ENCODE measurements at regions not wholly inside any gene's neighbourhood (a gene's known extent, or its start where the extent isn't known, plus 50 kb on each side); places are given as distances from the start of the nearest gene placed in this dataset.

DNA sequence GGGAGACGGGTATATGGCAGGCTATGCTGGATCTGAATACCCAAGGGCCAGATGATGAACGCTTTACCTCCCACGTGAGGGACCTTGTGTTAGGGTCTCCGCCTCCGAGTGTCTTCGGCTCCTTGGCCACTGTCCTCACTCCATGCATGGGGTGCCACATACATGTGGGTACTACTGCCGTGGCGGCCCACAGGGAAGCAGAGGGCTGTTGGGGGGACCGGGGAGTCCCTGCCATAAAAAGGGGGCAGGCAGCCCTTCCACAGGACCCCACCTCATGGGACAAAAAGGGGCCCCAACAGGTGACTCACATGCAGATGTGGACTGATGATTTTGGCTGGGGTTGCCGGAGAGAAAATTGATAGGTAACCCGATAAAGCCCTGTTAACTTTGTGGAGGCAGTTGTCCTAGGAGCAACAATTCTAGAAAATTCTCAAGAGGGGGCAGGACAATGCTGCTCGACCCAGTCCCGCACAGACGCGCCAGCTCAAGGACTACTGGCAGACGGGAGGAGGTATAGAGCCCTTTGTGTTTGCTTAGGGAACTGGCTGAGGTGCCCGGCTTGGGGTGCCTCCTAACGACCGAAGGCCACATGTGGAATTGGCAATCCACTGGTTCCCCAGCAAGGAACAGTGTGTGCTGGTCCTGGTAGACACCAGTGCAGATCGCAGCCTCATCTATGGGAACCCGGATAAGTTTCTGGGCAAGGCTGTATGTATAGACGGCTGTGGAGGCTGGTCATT, 695.7 kb upstream of the AGA start:
- no TSS peak for BruUV-seq (replicated peaks)
- no peaks in the 10 kb centered on the region for H3K4me1 ChIP-seq (ENCODE audit: insufficient read depth, low read length, poor library complexity, severe bottlenecking)
- no peaks in the 10 kb centered on the region for H3K36me3 ChIP-seq (ENCODE audit: insufficient read depth, low read length, poor library complexity, severe bottlenecking)
- H3K9me3 ChIP-seq (ENCODE audit: low read depth, low read length, poor library complexity, severe bottlenecking) = no peaks in the 10 kb centered on the region
- no peak for TF ChIP-seq EZH2 (IDR thresholded peaks at IDR 0.05; ENCODE audit: borderline replicate concordance, low read depth, low read length, poor library complexity, severe bottlenecking)
- H3K27me3 ChIP-seq (replicated peaks; ENCODE audit: insufficient read depth, low read depth, low read length, poor library complexity) = no peaks in the 10 kb centered on the region
- intact Hi-C loops (cut with micrococcal nuclease; ENCODE audit: unreplicated experiment) = no loop called here
- no peak overlapping the region for H3K4me3 ChIP-seq (ENCODE audit: low read depth, low read length, poor library complexity, severe bottlenecking)
- ChIA-PET POLR2A (ENCODE audit: low non-redundant PET) (no interaction called here), CTCF (no interaction called here)
- DNase-seq (ENCODE audit: low spot score) = no peak
- no peak overlapping the region for H3K27ac ChIP-seq (ENCODE audit: low read depth, low read length, poor library complexity, severe bottlenecking)

DNA sequence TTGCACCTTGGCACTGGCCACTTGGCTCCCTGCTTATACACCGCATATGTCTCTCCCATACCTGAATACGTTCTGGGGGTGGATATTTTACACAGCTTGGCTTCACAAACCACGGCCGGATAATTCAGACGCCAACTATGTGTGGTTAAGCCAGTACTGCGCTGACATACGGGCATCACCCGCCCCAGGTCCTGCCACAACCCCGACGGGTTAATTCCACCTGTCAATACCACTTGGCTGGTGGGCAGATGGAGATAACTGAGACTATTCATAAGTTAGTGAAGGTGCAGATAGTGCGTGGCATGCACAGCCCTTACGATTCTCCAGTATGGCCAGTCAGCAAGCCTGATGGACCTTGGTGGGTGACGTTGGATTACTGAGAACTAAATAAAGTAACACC, 696.3 kb upstream of the AGA start:
- Histone ChIP-seq H3K27ac (ENCODE audit: low read depth, low read length, poor library complexity, severe bottlenecking) (no peak overlapping the region), H3K9me3 (ENCODE audit: low read depth, low read length, poor library complexity, severe bottlenecking) (no peaks in the 10 kb centered on the region), H3K36me3 (ENCODE audit: insufficient read depth, low read length, poor library complexity, severe bottlenecking) (no peaks in the 10 kb centered on the region), H3K4me3 (ENCODE audit: low read depth, low read length, poor library complexity, severe bottlenecking) (no peak overlapping the region), H3K27me3 (replicated peaks; ENCODE audit: insufficient read depth, low read depth, low read length, poor library complexity) (no peaks in the 10 kb centered on the region), H3K4me1 (ENCODE audit: insufficient read depth, low read length, poor library complexity, severe bottlenecking) (no peaks in the 10 kb centered on the region)
- no TSS peak for BruUV-seq (replicated peaks)
- DNase-seq (ENCODE audit: low spot score) = no peak
- intact Hi-C loops (cut with micrococcal nuclease; ENCODE audit: unreplicated experiment) = no loop called here
- ChIA-PET CTCF (no interaction called here), POLR2A (ENCODE audit: low non-redundant PET) (no interaction called here)
- TF ChIP-seq, protein P1, sequence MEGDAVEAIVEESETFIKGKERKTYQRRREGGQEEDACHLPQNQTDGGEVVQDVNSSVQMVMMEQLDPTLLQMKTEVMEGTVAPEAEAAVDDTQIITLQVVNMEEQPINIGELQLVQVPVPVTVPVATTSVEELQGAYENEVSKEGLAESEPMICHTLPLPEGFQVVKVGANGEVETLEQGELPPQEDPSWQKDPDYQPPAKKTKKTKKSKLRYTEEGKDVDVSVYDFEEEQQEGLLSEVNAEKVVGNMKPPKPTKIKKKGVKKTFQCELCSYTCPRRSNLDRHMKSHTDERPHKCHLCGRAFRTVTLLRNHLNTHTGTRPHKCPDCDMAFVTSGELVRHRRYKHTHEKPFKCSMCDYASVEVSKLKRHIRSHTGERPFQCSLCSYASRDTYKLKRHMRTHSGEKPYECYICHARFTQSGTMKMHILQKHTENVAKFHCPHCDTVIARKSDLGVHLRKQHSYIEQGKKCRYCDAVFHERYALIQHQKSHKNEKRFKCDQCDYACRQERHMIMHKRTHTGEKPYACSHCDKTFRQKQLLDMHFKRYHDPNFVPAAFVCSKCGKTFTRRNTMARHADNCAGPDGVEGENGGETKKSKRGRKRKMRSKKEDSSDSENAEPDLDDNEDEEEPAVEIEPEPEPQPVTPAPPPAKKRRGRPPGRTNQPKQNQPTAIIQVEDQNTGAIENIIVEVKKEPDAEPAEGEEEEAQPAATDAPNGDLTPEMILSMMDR (conservative IDR thresholded peaks at IDR 0.05; ENCODE audit: low read depth, low read length) = no peak
- no peak for TF ChIP-seq EZH2 (IDR thresholded peaks at IDR 0.05; ENCODE audit: borderline replicate concordance, low read depth, low read length, poor library complexity, severe bottlenecking)

DNA sequence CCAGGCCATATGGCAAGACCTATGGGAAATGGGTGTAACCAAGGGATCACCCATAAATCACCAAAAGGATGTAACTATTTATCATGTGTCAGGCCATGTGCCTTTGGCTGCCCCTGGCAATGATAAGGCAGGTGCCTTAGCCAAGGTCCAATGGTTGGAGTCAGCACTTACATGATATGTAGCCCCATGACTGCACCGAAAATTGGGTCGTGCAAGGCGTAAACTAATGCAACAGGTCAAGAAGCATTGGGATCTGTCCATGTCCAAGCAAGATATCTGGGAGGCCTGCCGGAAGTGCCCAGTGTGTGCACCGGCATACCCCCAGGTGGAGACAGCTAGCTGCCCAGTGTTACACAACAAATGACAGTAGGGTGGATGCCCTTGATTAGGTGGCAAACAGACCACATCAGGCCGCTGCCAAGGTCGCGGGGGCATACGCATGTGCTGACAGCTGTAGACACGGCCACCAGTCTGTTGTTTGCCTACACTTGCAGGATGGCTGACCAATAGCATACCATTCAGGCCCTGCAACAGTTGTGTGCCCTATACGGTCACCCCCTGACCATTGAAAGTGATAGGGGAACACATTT, 698.2 kb upstream of the AGA start:
- Histone ChIP-seq H3K27ac (ENCODE audit: low read depth, low read length, poor library complexity, severe bottlenecking) (no peak overlapping the region), H3K4me1 (ENCODE audit: insufficient read depth, low read length, poor library complexity, severe bottlenecking) (no peaks in the 10 kb centered on the region), H3K4me3 (ENCODE audit: low read depth, low read length, poor library complexity, severe bottlenecking) (no peak overlapping the region), H3K9me3 (ENCODE audit: low read depth, low read length, poor library complexity, severe bottlenecking) (no peaks in the 10 kb centered on the region), H3K27me3 (replicated peaks; ENCODE audit: insufficient read depth, low read depth, low read length, poor library complexity) (no peaks in the 10 kb centered on the region), H3K36me3 (ENCODE audit: insufficient read depth, low read length, poor library complexity, severe bottlenecking) (no peaks in the 10 kb centered on the region)
- TF ChIP-seq EZH2 (IDR thresholded peaks at IDR 0.05; ENCODE audit: borderline replicate concordance, low read depth, low read length, poor library complexity, severe bottlenecking) = no peak
- TF ChIP-seq, protein P1 (conservative IDR thresholded peaks at IDR 0.05; ENCODE audit: low read depth, low read length) = no peak
- ChIA-PET CTCF (no interaction called here), POLR2A (ENCODE audit: low non-redundant PET) (no interaction called here)
- DNase-seq (ENCODE audit: low spot score) = no peak
- intact Hi-C loops (cut with micrococcal nuclease; ENCODE audit: unreplicated experiment) = no loop called here
- no TSS peak for BruUV-seq (replicated peaks)

DNA sequence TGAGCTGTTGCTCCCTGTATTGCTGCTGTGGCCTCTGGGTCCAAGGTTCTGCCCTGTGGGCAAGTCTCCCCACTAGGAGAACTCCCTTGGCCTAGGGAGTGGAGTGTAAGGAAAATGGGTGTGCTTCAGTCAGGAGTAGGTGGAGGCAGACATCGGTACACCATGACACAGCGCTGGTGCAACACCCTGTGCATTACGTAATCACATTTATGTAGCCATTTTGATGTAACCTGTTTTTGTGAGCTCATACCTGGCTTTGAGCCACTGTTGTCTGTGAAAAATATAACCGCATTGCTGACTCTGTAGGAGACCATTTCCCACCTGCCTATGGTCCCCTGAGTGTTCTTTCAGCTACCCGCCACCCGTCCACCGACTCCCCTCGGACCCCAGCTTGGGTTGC, 700.5 kb upstream of the AGA start:
- DNase-seq (ENCODE audit: low spot score) = no peak
- CTCF ChIA-PET = no interaction called here
- BruUV-seq (replicated peaks) = no TSS peak
- no peaks in the 10 kb centered on the region for H3K36me3 ChIP-seq (ENCODE audit: insufficient read depth, low read length, poor library complexity, severe bottlenecking)
- POLR2A ChIA-PET (ENCODE audit: low non-redundant PET) = no interaction called here
- H3K27me3 ChIP-seq (replicated peaks; ENCODE audit: insufficient read depth, low read depth, low read length, poor library complexity) = peaks cover 5% of the 10 kb centered on the region
- no peaks in the 10 kb centered on the region for H3K9me3 ChIP-seq (ENCODE audit: low read depth, low read length, poor library complexity, severe bottlenecking)
- TF ChIP-seq EZH2 (IDR thresholded peaks at IDR 0.05; ENCODE audit: borderline replicate concordance, low read depth, low read length, poor library complexity, severe bottlenecking) = no peak
- TF ChIP-seq, protein P1 (conservative IDR thresholded peaks at IDR 0.05; ENCODE audit: low read depth, low read length) = no peak
- no peaks in the 10 kb centered on the region for H3K4me1 ChIP-seq (ENCODE audit: insufficient read depth, low read length, poor library complexity, severe bottlenecking)
- intact Hi-C loops (cut with micrococcal nuclease; ENCODE audit: unreplicated experiment) = no loop called here
- no peak overlapping the region for H3K4me3 ChIP-seq (ENCODE audit: low read depth, low read length, poor library complexity, severe bottlenecking)
- no peak overlapping the region for H3K27ac ChIP-seq (ENCODE audit: low read depth, low read length, poor library complexity, severe bottlenecking)
